Testis (tissue), 2 donors: ENCODE measurements at regions not wholly inside any gene's neighbourhood (a gene's known extent, or its start where the extent isn't known, plus 50 kb on each side); places are given as distances from the start of the nearest gene placed in this dataset.

ENCODE experiments used
- DNase-seq: peaks from one replicate; pipeline ENCODE4 v3.0.0-alpha.2; 2019
- H3K27ac ChIP-seq, 2 donors: fragments of 200-600 bp; sonication (generic); one replicate each; pipeline ENCODE4 v1.5.1; 2019
- H3K27me3 ChIP-seq: fragments of 200-600 bp; sonication (generic); one replicate; pipeline ENCODE4 v1.5.1; 2019
- H3K36me3 ChIP-seq: fragments of 200-600 bp; sonication (generic); one replicate; pipeline ENCODE4 v1.5.1; 2017; ENCODE audit warnings: low read depth; ENCODE audit errors: missing control alignments
- H3K4me1 ChIP-seq: fragments of 200-600 bp; sonication (generic); one replicate; pipeline ENCODE4 v1.5.1; 2019
- H3K4me3 ChIP-seq, 2 donors: fragments of 200-600 bp; sonication (generic); one replicate each; pipeline ENCODE4 v1.5.1; 2017 to 2019
- H3K9me3 ChIP-seq: fragments of 200-600 bp; sonication (generic); one replicate; pipeline ENCODE4 v1.5.1; 2017
- POLR2A ChIP-seq: fragments of 450-650 bp; IDR thresholded peaks from one replicate; pipeline ENCODE4 v1.6.1; 2017; ENCODE audit warnings: antibody characterized with exemption, mild to moderate bottlenecking, moderate library complexity
- WGBS, 2 donors: methylation state at CpG; one replicate each; pipeline ENCODE4 v1.1.5; 2018; 5-methylcytosine and 5-hydroxymethylcytosine counted together
- intact Hi-C: fragments of 100-400 bp; cut with DNase I; formaldehyde crosslinking; loops from one replicate; pipeline ENCODE4 v1.15.1; 2023; ENCODE audit warnings: low total_unique reads
- TF ChIP-seq, protein P1 (sequence below), 3 experiments: fragments of 450-650 bp in 2 of 3; fragments of 200-600 bp in 1 of 3; sonication (generic) in 1 of 3; IDR thresholded peaks; one replicate each; pipeline ENCODE4 v1.5.1; 2016 to 2019; ENCODE audit warnings: antibody characterized with exemption in 3 of 3, mild to moderate bottlenecking in 2 of 3, moderate library complexity in 1 of 3

DNA sequence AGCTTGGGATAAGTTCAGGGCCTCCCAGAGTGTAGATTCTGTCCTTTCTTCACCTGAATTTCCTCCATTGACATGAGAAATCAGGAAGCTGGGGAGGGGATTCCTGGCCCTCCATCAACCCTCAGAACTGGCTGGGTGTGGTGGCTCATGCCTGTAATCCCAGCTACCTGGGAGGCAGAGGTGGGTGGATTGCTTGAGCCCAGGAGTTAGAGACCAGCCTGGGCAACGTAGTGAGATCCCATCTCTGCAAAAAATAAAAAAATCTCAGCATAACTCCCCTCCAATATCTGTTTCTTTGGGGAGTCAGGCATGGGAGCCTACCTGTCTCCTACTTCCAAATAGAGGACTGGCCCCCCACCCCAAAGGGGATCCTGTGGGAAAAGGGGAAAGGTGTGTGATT, 59.8 kb upstream of the TBX3 start:
- intact Hi-C loops: no loop called here
- DNase-seq: no peak
- no peaks in the 10 kb centered on the region for H3K4me1 ChIP-seq
- H3K36me3 ChIP-seq: no peaks in the 10 kb centered on the region
- no peaks in the 10 kb centered on the region for H3K9me3 ChIP-seq
- no peaks in the 10 kb centered on the region for H3K27me3 ChIP-seq
- H3K4me3 ChIP-seq: no peak overlapping the region
- no peak overlapping the region for H3K27ac ChIP-seq
- TF ChIP-seq, protein P1, sequence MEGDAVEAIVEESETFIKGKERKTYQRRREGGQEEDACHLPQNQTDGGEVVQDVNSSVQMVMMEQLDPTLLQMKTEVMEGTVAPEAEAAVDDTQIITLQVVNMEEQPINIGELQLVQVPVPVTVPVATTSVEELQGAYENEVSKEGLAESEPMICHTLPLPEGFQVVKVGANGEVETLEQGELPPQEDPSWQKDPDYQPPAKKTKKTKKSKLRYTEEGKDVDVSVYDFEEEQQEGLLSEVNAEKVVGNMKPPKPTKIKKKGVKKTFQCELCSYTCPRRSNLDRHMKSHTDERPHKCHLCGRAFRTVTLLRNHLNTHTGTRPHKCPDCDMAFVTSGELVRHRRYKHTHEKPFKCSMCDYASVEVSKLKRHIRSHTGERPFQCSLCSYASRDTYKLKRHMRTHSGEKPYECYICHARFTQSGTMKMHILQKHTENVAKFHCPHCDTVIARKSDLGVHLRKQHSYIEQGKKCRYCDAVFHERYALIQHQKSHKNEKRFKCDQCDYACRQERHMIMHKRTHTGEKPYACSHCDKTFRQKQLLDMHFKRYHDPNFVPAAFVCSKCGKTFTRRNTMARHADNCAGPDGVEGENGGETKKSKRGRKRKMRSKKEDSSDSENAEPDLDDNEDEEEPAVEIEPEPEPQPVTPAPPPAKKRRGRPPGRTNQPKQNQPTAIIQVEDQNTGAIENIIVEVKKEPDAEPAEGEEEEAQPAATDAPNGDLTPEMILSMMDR (IDR thresholded peaks at IDR 0.05): no peak
- no peak for TF ChIP-seq POLR2A
- 90 to 100% methylated on average over 1 of the region's 1 CpG for WGBS, 2 donors

DNA sequence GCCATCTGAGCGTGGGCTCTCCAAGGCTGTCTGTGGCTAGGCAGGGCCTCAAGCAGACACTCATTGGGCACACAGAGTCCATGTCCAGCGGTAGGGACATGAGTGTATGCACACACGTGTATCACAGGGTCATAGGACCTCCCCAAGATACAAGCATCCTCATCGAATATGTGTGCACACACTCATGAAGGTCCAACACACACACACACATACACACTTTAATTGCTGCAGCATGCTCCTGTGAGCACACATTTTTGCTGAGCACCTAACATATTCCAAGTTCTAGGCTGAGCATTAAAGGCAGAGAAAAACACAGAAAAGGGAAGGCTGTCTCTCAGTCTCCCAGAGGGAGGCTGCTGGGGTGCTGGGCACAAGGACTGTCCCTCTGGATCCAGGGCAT, 59.3 kb upstream of the TBX3 start:
- Histone ChIP-seq H3K4me3 (no peak overlapping the region), H3K27ac (no peak overlapping the region), H3K4me1 (no peaks in the 10 kb centered on the region), H3K27me3 (no peaks in the 10 kb centered on the region), H3K36me3 (no peaks in the 10 kb centered on the region), H3K9me3 (no peaks in the 10 kb centered on the region)
- no peak for TF ChIP-seq POLR2A
- TF ChIP-seq, protein P1 (IDR thresholded peaks at IDR 0.05): no peak
- DNase-seq: no peak
- WGBS, 2 donors: 75 to 95% methylated on average over 4 of the region's 4 CpGs
- intact Hi-C loops: no loop called here

GRCh38 chr12:114742363-114742762, 58.4 kb upstream of the TBX3 start:
- intact Hi-C loops: no loop called here
- TF ChIP-seq, protein P1 (IDR thresholded peaks at IDR 0.05): no peak
- no peak for TF ChIP-seq POLR2A
- Histone ChIP-seq H3K27ac (no peak overlapping the region), H3K4me3 (no peak overlapping the region), H3K27me3 (no peaks in the 10 kb centered on the region), H3K36me3 (no peaks in the 10 kb centered on the region), H3K9me3 (no peaks in the 10 kb centered on the region), H3K4me1 (no peaks in the 10 kb centered on the region)
- DNase-seq: no peak
- WGBS, 2 donors: 83 to 84% methylated on average over 8 to 9 of the region's 9 CpGs

DNA sequence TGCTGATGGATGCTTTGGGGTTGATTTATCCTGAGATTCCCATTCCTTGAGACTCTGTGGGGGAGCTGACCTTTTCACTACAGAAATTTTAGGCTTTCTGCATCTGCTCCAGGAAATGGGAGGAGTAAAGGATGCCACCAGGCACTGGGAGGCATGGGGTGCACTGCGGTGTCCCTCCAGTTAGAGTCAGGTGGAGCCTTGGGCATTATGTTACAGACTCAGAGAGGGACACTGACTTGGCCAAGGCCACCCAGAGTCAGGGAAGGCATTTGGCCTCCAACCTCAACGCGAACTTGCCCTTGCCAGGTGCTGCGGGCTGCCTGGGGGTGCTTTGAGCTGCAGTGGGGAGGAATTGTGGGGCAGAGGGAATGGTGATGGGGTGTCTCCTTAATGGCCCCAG, 58.0 kb upstream of the TBX3 start:
- Histone ChIP-seq H3K27ac (no peak overlapping the region), H3K4me3 (no peak overlapping the region), H3K36me3 (no peaks in the 10 kb centered on the region), H3K9me3 (no peaks in the 10 kb centered on the region), H3K4me1 (no peaks in the 10 kb centered on the region), H3K27me3 (no peaks in the 10 kb centered on the region)
- TF ChIP-seq, protein P1 (IDR thresholded peaks at IDR 0.05): no peak
- TF ChIP-seq POLR2A: no peak
- WGBS, 2 donors: 77 to 100% methylated on average over 1 to 4 of the region's 4 CpGs
- no peak for DNase-seq
- intact Hi-C loops: no loop called here

DNA sequence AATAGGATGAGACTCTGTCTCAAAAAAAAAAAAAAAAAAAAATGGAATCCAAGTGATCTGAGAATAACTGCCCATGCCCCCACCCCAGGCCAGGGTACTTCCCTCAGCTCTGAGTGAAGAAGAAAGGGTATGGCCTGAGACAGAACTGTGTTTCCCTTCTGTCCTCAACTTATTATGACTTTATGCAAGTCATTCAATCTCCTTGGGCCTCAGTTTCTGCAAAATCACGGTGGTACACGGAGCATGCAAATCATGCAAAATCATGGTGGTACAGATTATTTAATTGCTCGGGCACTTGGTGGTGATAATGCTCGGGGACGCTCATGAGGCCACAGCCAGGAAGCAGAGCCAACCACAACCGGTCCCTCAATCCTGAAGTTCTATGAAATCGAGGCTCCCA, 56.5 kb upstream of the TBX3 start:
- Histone ChIP-seq H3K27ac (no peak overlapping the region), H3K27me3 (no peaks in the 10 kb centered on the region), H3K4me3 (no peak overlapping the region), H3K36me3 (no peaks in the 10 kb centered on the region), H3K4me1 (peaks cover 6% of the 10 kb centered on the region), H3K9me3 (no peaks in the 10 kb centered on the region)
- WGBS, 2 donors: 91 to 92% methylated on average over 5 to 7 of the region's 7 CpGs
- DNase-seq: no peak
- intact Hi-C loops: no loop called here
- TF ChIP-seq, protein P1 (IDR thresholded peaks at IDR 0.05): no peak
- TF ChIP-seq POLR2A: no peak
